Activated CD8-positive, alpha-beta T cell treated with anti-CD3 and anti-CD28 coated beads, Interleukin-2, amount 10 ng/mL, durations not matched to agents 7 days and 5 days (primary cell): ENCODE measurements at regions not wholly inside any gene's neighbourhood (a gene's known extent, or its start where the extent isn't known, plus 50 kb on each side); places are given as distances from the start of the nearest gene placed in this dataset.
"Not testable (repeated sequence)": the region's sequence is repeated elsewhere in the genome, so short reads cannot be mapped to it uniquely, and the experiment has no call there.

Experiments used
- ATAC-seq: fragments of 150-1000 bp; cut with Tn5 transposase; one replicate; pipeline ENCODE4 v1.10.0; 2021; ENCODE audit warnings: moderate library complexity
- CTCF ChIA-PET: fragments of 350-600 bp; sonication (Branson Sonifier 250); formaldehyde crosslinking; loops from one replicate; lab custom pipeline; 2021; ENCODE audit warnings: antibody characterized with exemption; lab: Charles Lee
- POLR2A ChIA-PET: fragments of 350-600 bp; sonication (Branson Sonifier 250); formaldehyde crosslinking; loops from one replicate; lab custom pipeline; 2021; ENCODE audit warnings: antibody characterized with exemption; lab: Charles Lee
- DNase-seq: peaks from one replicate; pipeline ENCODE4 v3.0.0-alpha.2; 2020
- H3K27ac Mint-ChIP-seq: one replicate; pipeline ENCODE4 v1.8.0; 2021; ENCODE audit warnings: mild to moderate bottlenecking, mixed read lengths
- H3K27me3 Mint-ChIP-seq: one replicate; pipeline ENCODE4 v1.8.0; 2021; ENCODE audit warnings: low read depth, mixed read lengths
- H3K36me3 Mint-ChIP-seq: one replicate; pipeline ENCODE4 v1.8.0; 2021; ENCODE audit warnings: low read depth, mixed read lengths
- H3K4me1 Mint-ChIP-seq: one replicate; pipeline ENCODE4 v1.8.0; 2021; ENCODE audit warnings: low read depth, mixed read lengths
- H3K4me3 Mint-ChIP-seq: one replicate; pipeline ENCODE4 v1.8.0; 2021; ENCODE audit warnings: mild to moderate bottlenecking, mixed read lengths
- H3K9me3 Mint-ChIP-seq: one replicate; pipeline ENCODE4 v1.8.0; 2022; ENCODE audit warnings: mixed read lengths; ENCODE audit not compliant: insufficient read depth

DNA sequence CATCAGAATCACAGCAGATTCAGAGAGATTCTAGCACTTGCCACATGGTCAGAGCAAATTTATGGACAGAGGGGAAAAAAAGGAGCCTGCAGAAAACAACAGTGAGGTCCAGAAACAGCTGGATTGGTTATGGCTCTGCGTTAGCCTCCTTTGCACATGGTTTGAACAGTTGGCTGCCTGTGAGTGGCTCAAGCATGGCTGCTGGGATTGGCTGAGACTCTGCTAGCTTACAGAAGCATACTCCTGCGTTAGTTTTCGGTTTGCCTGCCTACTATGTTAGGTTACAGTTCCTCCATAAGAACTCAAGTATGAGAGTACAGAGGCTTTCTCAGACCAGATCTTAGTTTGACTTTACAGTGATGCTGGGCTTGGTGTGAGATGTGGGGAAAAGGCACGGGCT lies 80.7 kb upstream of the WDR11 start:
- ATAC-seq (no peak), DNase-seq (no peak)
- Mint-ChIP-seq H3K4me3 (no peak overlapping the region), H3K4me1 (no peaks in the 10 kb centered on the region), H3K27me3 (no peaks in the 10 kb centered on the region), H3K9me3 (no peaks in the 10 kb centered on the region), H3K27ac (no peak overlapping the region), H3K36me3 (no peaks in the 10 kb centered on the region)
- CTCF ChIA-PET, result no interaction called here
- POLR2A ChIA-PET, result no interaction called here

DNA sequence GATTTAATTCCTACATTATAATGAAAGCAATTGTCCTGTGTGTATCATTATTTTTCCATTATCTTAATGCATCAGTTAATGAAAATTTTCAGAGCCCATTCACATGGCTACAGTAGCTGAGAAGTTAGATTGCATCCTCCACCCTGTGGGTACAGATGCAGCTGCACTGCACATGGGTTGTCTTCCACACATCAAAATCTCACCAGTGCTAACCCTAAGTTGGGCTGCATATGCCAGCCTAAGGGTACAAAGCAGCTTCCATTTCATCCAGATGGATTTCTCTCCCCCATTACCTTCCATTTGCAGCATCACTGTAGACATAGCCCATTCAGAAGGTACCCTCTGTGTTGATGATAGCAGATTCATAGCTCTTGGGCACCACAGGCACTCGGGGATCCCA lies 74.7 kb upstream of the WDR11 start:
- DNase-seq (no peak), ATAC-seq (no peak)
- H3K4me3 Mint-ChIP-seq, result no peak overlapping the region
- no peaks in the 10 kb centered on the region for H3K36me3 Mint-ChIP-seq
- ChIA-PET POLR2A (interaction anchor here (0.7 kb wide), 1 partner anchor 966 kb away, joined by 3 read pairs; no protein-coding TSS in a partner anchor), CTCF (interaction anchor here (0.6 kb wide), 1 partner anchor 339 kb away, joined by 3 read pairs; no protein-coding TSS in a partner anchor)
- H3K4me1 Mint-ChIP-seq, result no peaks in the 10 kb centered on the region
- no peak overlapping the region for H3K27ac Mint-ChIP-seq
- no peaks in the 10 kb centered on the region for H3K27me3 Mint-ChIP-seq
- H3K9me3 Mint-ChIP-seq, result no peaks in the 10 kb centered on the region

DNA sequence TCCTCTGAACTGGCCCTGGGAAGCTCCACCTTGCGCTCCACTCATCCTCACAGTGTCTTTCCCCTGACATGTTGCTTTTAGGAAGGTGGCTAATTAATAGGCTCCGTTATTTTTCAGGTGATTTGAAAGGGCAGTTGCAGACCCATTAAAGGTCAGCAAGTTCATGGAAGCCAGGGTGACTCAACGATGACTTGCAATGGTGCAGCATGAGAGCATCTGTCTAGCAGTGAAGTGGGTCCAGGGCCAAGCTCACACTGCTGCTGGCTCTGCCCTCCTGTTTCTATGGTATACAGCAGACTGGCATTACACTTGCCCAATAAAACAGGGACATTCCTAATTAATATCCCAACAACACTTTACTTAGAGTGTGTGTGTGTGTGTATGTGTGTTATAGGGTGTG lies 68.8 kb upstream of the WDR11 start:
- Mint-ChIP-seq H3K9me3 (no peaks in the 10 kb centered on the region), H3K27me3 (no peaks in the 10 kb centered on the region), H3K4me1 (no peaks in the 10 kb centered on the region), H3K36me3 (no peaks in the 10 kb centered on the region), H3K27ac (no peak overlapping the region), H3K4me3 (no peak overlapping the region)
- ATAC-seq (no peak), DNase-seq (no peak)
- ChIA-PET CTCF (no interaction called here), POLR2A (no interaction called here)

DNA sequence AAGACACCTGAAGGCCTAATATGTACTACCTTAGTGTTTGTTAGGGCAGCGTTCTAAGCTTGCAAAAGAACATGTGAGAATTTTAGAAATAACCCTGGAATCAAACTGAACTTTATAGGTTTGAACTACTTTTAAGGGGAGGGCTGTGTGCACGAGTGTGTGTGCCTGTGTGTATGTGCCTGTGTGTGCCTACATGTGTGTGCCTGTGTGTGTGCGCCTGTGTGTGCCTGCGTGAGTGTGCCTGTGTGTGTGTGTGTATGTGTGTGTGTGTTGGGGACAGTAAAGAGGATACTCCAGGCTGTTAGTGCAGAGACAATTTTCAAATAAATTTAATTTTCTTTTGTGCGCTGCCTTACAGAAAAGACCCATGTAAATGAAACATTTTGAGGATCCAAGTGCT lies 68.1 kb upstream of the WDR11 start:
- no peak for DNase-seq
- no peak for ATAC-seq
- H3K4me3 Mint-ChIP-seq, result no peak overlapping the region
- no peak overlapping the region for H3K27ac Mint-ChIP-seq
- no peaks in the 10 kb centered on the region for H3K36me3 Mint-ChIP-seq
- ChIA-PET POLR2A (no interaction called here), CTCF (no interaction called here)
- H3K4me1 Mint-ChIP-seq, result no peaks in the 10 kb centered on the region
- H3K27me3 Mint-ChIP-seq, result no peaks in the 10 kb centered on the region
- no peaks in the 10 kb centered on the region for H3K9me3 Mint-ChIP-seq

DNA sequence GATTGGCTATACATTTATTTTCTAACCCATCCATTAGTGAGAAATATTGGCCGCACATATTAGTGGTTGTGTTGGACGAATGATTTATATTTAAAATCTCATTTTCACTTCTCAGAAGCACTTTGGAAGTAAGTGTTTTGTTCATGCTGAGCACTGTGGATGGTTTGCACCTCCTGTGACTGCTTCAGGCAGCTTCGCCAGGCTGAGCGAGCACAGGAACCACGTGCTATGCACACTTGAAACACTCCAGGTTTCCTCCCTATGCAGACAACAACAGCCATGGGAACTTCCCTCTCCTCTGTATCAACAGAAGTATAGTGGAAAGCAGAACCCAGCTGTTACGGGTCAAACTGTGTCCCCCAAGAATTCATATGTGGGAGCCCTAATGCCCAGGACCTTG lies 67.3 kb upstream of the WDR11 start:
- H3K36me3 Mint-ChIP-seq, result no peaks in the 10 kb centered on the region
- no peaks in the 10 kb centered on the region for H3K9me3 Mint-ChIP-seq
- no peak overlapping the region for H3K27ac Mint-ChIP-seq
- no peaks in the 10 kb centered on the region for H3K4me1 Mint-ChIP-seq
- DNase-seq (no peak), ATAC-seq (no peak)
- H3K27me3 Mint-ChIP-seq, result no peaks in the 10 kb centered on the region
- H3K4me3 Mint-ChIP-seq, result no peak overlapping the region
- POLR2A ChIA-PET, result no interaction called here
- CTCF ChIA-PET, result no interaction called here

DNA sequence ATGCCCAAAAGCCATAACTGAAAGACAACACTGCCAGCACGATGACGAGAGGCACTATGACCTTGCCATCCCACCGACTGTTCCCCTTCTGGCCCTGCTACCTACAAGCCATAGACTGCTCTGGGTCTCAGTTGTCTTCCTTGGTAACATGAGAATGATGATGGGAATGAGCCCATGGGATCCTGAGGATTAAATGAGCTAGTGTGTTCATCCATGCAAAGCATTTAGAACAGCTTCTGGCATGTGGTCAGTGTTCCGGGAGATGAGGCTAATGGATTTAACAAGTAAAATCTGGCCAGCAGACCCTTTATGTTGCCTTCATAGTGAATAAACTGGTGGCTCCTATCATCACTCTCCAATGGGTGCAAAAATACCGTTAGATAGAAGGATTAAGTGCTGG lies 62.4 kb upstream of the WDR11 start:
- ATAC-seq (no peak), DNase-seq (no peak)
- Mint-ChIP-seq H3K9me3 (no peaks in the 10 kb centered on the region), H3K27ac (no peak overlapping the region), H3K36me3 (no peaks in the 10 kb centered on the region), H3K27me3 (no peaks in the 10 kb centered on the region), H3K4me1 (no peaks in the 10 kb centered on the region), H3K4me3 (no peak overlapping the region)
- ChIA-PET CTCF (no interaction called here), POLR2A (no interaction called here)

DNA sequence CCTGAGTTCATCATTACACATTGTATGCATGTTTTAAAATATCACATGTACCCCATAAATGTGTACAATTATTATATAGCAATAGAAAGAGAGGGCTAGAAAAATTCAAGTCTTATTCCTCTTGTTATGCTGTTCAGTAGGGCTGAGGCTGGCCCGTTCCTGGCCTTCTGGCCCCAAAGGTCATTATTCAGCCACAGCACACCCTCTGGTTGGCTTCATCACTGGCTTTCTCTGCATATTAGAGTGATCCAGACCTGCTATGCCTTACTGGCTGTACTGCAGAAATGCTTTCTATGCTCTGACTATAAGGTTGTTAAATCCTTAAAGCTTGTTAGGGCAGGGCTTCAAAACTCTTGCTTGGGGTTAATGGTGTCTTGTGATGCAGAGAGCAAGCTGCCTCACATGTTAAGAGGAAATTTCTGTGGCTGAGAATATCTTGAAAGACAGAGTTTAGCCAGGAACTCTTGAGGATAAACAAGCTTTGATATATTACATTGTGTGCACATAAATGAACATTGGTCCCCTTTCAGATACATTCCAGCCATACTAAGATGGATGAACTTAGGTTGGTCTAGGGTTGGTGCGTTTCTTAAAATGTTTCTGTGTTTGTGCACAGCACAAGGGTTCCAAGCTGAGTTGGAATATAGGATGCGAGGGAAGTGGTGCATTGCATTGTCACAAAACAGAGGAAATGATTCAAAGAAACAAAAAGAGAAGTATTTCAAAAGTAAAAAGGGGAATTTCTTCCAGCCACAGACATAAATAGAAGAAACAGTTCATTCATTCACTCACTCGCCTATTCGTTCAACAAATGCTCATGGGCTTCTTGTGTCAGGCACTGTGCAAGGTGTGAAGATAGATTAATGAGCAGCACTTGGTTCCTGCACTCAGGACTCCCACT lies 61.6 kb upstream of the WDR11 start:
- H3K4me1 Mint-ChIP-seq, result no peaks in the 10 kb centered on the region

DNA sequence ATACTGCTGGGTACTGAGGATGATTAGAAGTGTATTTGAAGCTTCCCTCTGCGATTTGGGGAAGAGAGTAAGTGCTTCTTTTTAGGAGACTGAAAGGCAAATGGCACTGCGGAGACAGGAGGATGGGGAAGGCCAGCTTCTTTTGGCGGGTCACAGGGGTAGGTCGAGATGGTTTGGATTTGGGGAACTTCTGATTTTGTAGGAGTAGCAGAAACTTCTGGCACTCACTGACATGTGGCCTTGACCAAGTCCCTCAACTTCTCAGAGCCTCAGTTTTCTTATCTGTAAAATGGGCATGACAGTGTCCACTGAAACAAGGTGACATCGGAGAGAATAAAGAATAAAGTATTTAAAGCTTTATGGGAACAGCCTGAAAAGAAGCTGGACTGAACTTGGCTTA lies 59.8 kb upstream of the WDR11 start:
- Mint-ChIP-seq H3K27me3 (no peaks in the 10 kb centered on the region), H3K4me3 (no peak overlapping the region), H3K36me3 (no peaks in the 10 kb centered on the region), H3K27ac (no peak overlapping the region), H3K9me3 (no peaks in the 10 kb centered on the region), H3K4me1 (no peaks in the 10 kb centered on the region)
- no peak for ATAC-seq
- no peak for DNase-seq
- ChIA-PET CTCF (no interaction called here), POLR2A (no interaction called here)

More for the DNA sequence above, 61.6 kb upstream of the WDR11 start:
- no peak overlapping the region for H3K27ac Mint-ChIP-seq
- ChIA-PET POLR2A (no interaction called here), CTCF (no interaction called here)
- H3K4me3 Mint-ChIP-seq, result no peak overlapping the region
- ATAC-seq, result no peak
- H3K9me3 Mint-ChIP-seq, result no peaks in the 10 kb centered on the region
- no peak for DNase-seq
- H3K36me3 Mint-ChIP-seq, result no peaks in the 10 kb centered on the region
- H3K27me3 Mint-ChIP-seq, result no peaks in the 10 kb centered on the region

DNA sequence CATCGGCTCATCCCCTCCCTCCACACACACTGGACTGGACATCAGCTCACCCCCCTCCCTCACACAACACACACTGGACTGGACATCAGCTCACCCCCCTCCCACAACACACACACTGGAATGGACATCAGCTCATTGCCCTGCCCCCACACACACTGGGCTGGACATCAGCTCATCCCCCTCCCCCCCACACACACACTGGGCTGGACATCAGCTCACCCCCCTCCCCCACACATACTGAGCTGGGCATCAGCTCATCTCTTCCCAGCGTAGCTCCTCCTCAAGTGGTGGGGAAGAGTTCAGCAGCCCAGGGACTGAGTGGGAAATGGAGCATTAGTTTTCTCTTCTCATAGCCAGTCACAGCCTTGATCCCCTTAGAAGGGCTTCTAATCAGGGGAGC lies 58.1 kb upstream of the WDR11 start:
- no peaks in the 10 kb centered on the region for H3K27me3 Mint-ChIP-seq
- no peak overlapping the region for H3K4me3 Mint-ChIP-seq
- H3K9me3 Mint-ChIP-seq, result no peaks in the 10 kb centered on the region
- no peaks in the 10 kb centered on the region for H3K36me3 Mint-ChIP-seq
- ChIA-PET CTCF (no interaction called here), POLR2A (interaction anchor here (0.6 kb wide), 1 partner anchor 11 kb away, joined by 3 read pairs; no protein-coding TSS in a partner anchor)
- no peak overlapping the region for H3K27ac Mint-ChIP-seq
- DNase-seq, result no peak
- no peaks in the 10 kb centered on the region for H3K4me1 Mint-ChIP-seq
- ATAC-seq, result no peak

DNA sequence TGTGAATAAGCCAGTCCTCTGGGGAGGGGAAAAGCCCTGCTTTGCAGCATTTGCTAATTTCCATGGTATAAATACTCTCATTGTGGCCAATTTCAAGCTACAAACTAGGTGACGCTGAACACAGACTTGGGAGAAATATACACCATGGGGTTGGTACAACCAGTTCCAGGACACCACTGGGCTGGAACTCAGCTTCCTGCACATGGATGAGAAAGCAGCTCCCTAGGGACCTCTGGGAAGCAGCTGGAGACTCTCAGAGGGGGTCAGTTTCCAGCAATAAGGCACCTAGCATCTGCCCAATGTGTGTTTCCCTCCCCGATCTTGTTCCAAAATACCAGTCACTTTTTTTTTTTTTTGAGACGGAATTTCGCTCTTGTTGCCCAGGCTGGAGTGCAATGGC lies 56.8 kb upstream of the WDR11 start:
- Mint-ChIP-seq H3K36me3 (no peaks in the 10 kb centered on the region), H3K27me3 (no peaks in the 10 kb centered on the region), H3K4me1 (no peaks in the 10 kb centered on the region), H3K27ac (no peak overlapping the region), H3K4me3 (no peak overlapping the region), H3K9me3 (no peaks in the 10 kb centered on the region)
- ATAC-seq (no peak), DNase-seq (no peak)
- ChIA-PET POLR2A (no interaction called here), CTCF (no interaction called here)

DNA sequence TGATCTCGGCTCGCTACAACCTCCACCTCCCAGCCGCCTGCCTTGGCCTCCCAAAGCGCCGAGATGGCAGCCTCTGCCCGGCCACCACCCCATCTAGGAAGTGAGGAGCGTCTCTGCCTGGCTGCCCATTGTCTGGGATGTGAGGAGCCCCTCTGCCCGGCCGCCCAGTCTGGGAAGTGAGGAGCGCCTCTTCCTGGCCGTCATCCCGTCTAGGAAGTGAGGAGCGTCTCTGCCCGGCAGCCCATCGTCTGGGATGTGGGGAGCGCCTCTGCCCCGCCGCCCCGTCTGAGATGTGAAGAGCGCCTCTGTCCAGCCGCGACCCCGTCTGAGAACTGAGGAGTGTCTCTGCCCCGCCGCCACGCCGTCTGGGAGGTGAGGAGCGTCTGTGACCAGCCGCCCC lies 52.9 kb upstream of the WDR11 start:
- H3K4me1 Mint-ChIP-seq, DNase-seq, CTCF ChIA-PET, H3K36me3 Mint-ChIP-seq, H3K27ac Mint-ChIP-seq, POLR2A ChIA-PET, H3K27me3 Mint-ChIP-seq, H3K9me3 Mint-ChIP-seq, H3K4me3 Mint-ChIP-seq, ATAC-seq: not testable (repeated sequence)

DNA sequence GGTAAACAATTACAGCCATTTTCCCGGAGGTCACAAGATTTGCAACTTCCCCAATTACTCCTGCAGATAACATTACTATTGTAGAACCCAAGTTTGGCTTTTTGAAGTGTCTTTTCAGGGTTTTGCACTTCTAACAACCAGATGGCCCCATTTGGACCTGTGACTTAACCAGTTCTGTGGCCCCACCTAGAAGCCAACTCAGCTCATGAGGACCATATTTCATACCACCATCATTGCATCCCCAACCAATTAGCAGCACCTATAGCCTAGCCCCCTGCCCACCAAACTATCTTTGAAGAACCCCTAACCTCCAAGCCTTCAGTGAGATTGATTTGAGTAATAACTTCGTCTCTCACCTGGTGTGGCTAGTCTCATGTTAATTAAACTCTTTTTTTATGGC lies 51.3 kb upstream of the WDR11 start:
- ATAC-seq (no peak), DNase-seq (no peak)
- H3K27ac Mint-ChIP-seq, result no peak overlapping the region
- ChIA-PET POLR2A (no interaction called here), CTCF (no interaction called here)
- H3K27me3 Mint-ChIP-seq, result peaks cover 3% of the 10 kb centered on the region
- H3K9me3 Mint-ChIP-seq, result no peaks in the 10 kb centered on the region
- H3K4me3 Mint-ChIP-seq, result no peak overlapping the region
- no peaks in the 10 kb centered on the region for H3K4me1 Mint-ChIP-seq
- no peaks in the 10 kb centered on the region for H3K36me3 Mint-ChIP-seq
